PFSK-1 (cell line): ENCODE measurements at regions not wholly inside any gene's neighbourhood (a gene's known extent, or its start where the extent isn't known, plus 50 kb on each side); places are given as distances from the start of the nearest gene placed in this dataset.

Experiments used
- FOXP2 ChIP-seq: optimal IDR thresholded peaks from 2 replicates; pipeline ENCODE3; 2011; ENCODE audit warnings: borderline replicate concordance, control low read depth, inconsistent platforms; ENCODE audit not compliant: insufficient read depth; ENCODE audit errors: extremely low read length, extremely low read depth
- POLR2AphosphoS5 ChIP-seq: IDR thresholded peaks from 2 replicates; pipeline ENCODE4 v1.6.1; 2012; ENCODE audit warnings: low read depth, mild to moderate bottlenecking, control low read depth, low read length, moderate library complexity
- SIN3A ChIP-seq: IDR thresholded peaks from 2 replicates; pipeline ENCODE4 v1.6.1; 2012; ENCODE audit warnings: mild to moderate bottlenecking, low read length, moderate library complexity, borderline replicate concordance; ENCODE audit not compliant: insufficient read depth
- TAF1 ChIP-seq: IDR thresholded peaks from 2 replicates; pipeline ENCODE4 v1.6.1; 2012; ENCODE audit warnings: low read length, control low read depth, borderline replicate concordance; ENCODE audit not compliant: insufficient read depth
- TF ChIP-seq, protein P1 (sequence below), 2 experiments: IDR thresholded peaks; 2 replicates each; pipeline versions ENCODE4 v1.6.1 to v1.8.0; 2011 to 2012; ENCODE audit warnings: low read depth in 2 of 2, low read length in 2 of 2, control low read depth in 1 of 2, inconsistent platforms in 1 of 2, mild to moderate bottlenecking in 1 of 2, moderate library complexity in 1 of 2; ENCODE audit not compliant: insufficient read depth in 1 of 2

GRCh38 chr10:8158193-8159071, 103.9 kb downstream of the GATA3 start:
- TF ChIP-seq POLR2AphosphoS5 (no peak), TAF1 (no peak), FOXP2 (no peak), SIN3A (no peak)
- TF ChIP-seq, protein P1, sequence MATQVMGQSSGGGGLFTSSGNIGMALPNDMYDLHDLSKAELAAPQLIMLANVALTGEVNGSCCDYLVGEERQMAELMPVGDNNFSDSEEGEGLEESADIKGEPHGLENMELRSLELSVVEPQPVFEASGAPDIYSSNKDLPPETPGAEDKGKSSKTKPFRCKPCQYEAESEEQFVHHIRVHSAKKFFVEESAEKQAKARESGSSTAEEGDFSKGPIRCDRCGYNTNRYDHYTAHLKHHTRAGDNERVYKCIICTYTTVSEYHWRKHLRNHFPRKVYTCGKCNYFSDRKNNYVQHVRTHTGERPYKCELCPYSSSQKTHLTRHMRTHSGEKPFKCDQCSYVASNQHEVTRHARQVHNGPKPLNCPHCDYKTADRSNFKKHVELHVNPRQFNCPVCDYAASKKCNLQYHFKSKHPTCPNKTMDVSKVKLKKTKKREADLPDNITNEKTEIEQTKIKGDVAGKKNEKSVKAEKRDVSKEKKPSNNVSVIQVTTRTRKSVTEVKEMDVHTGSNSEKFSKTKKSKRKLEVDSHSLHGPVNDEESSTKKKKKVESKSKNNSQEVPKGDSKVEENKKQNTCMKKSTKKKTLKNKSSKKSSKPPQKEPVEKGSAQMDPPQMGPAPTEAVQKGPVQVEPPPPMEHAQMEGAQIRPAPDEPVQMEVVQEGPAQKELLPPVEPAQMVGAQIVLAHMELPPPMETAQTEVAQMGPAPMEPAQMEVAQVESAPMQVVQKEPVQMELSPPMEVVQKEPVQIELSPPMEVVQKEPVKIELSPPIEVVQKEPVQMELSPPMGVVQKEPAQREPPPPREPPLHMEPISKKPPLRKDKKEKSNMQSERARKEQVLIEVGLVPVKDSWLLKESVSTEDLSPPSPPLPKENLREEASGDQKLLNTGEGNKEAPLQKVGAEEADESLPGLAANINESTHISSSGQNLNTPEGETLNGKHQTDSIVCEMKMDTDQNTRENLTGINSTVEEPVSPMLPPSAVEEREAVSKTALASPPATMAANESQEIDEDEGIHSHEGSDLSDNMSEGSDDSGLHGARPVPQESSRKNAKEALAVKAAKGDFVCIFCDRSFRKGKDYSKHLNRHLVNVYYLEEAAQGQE (IDR thresholded peaks at IDR 0.05; ENCODE audit: insufficient read depth in 1 of 2, low read depth in 2 of 2, low read length in 2 of 2), result no peak
